Dendritic cell treated with granulocyte-macrophage colony-stimulating factor and Interleukin-4, amounts not matched to agents 40 ng/mL and 50 ng/mL, for 4 days (primary cell): ENCODE measurements at regions not wholly inside any gene's neighbourhood (a gene's known extent, or its start where the extent isn't known, plus 50 kb on each side); places are given as distances from the start of the nearest gene placed in this dataset.

Experiments
- H3K27ac Mint-ChIP-seq: one replicate; pipeline ENCODE4 v1.8.0; 2022; ENCODE audit warnings: mild to moderate bottlenecking, mixed read lengths
- H3K27me3 Mint-ChIP-seq: one replicate; pipeline ENCODE4 v1.8.0; 2022; ENCODE audit warnings: mild to moderate bottlenecking, mixed read lengths
- H3K36me3 Mint-ChIP-seq: one replicate; pipeline ENCODE4 v1.8.0; 2022; ENCODE audit warnings: low read depth, mixed read lengths
- H3K4me1 Mint-ChIP-seq: one replicate; pipeline ENCODE4 v1.8.0; 2022; ENCODE audit warnings: low read depth, mixed read lengths
- H3K4me3 Mint-ChIP-seq: one replicate; pipeline ENCODE4 v1.8.0; 2022; ENCODE audit warnings: mild to moderate bottlenecking, moderate library complexity, mixed read lengths
- H3K9me3 Mint-ChIP-seq: one replicate; pipeline ENCODE4 v1.8.0; 2022; ENCODE audit warnings: mixed read lengths
- intact Hi-C: fragments of 100-400 bp; cut with micrococcal nuclease; formaldehyde crosslinking; loops from one replicate; pipeline ENCODE4 v1.15.0; 2022

DNA sequence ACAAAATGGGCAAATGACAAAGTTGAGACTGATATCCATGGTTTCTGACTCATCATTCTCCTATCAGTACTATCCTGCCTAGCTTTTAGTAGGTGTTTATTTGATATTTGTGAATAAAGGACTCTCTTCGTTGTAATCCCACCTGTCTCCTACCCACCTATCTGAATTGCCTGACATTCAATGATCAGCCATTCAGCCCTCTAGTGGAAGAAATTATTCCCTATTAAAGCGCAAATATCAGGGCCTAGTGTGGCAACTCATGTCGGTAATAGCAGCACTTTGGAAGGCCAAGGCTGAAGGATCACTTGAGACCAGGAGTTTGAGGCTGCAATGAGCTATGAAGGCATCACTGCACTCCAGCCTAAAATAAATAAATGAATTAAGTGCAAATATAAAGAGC is 195.7 kb upstream of the SETMAR start:
- H3K4me3 Mint-ChIP-seq: no peak overlapping the region
- no peaks in the 10 kb centered on the region for H3K4me1 Mint-ChIP-seq
- no peaks in the 10 kb centered on the region for H3K27me3 Mint-ChIP-seq
- intact Hi-C loops: no loop called here
- H3K27ac Mint-ChIP-seq: no peak overlapping the region
- no peaks in the 10 kb centered on the region for H3K36me3 Mint-ChIP-seq
- peaks cover 13% of the 10 kb centered on the region for H3K9me3 Mint-ChIP-seq

DNA sequence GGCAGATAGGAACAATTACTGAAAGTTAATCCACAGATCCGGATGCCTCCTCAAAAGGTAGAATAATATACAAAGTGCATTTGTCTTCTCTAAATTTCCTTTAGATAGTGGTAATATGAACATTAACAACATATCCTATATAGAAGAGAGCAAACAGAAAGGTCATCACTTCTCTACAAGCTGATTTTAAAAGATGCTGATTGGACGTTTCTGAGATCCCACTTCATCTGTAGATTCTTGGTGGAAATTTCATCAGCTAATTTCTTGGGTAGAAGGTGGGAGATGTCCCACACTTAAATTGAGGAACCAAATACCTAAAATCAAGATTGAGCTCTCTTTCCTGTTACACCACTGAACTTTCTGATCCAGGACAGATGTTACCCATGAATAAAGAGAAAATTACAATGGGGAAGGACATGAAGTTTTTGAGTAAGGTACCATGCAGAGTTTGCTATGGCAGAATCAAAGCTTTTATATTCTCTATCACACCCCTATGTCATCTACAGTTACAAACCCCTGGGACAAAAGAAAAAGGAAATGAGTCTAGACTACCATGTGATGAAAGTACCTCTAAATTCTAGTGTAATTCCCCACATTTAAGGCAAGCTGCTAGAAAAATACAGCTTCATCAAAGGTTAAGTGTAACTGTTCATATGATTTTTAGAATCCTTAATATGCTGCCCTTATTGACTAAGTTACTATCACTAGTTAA is 189.2 kb upstream of the SETMAR start:
- no peak overlapping the region for H3K27ac Mint-ChIP-seq
- H3K9me3 Mint-ChIP-seq: no peaks in the 10 kb centered on the region
- no peak overlapping the region for H3K4me3 Mint-ChIP-seq
- H3K27me3 Mint-ChIP-seq: no peaks in the 10 kb centered on the region
- H3K4me1 Mint-ChIP-seq: peaks cover 8% of the 10 kb centered on the region
- no peaks in the 10 kb centered on the region for H3K36me3 Mint-ChIP-seq
- intact Hi-C loops: no loop called here

DNA sequence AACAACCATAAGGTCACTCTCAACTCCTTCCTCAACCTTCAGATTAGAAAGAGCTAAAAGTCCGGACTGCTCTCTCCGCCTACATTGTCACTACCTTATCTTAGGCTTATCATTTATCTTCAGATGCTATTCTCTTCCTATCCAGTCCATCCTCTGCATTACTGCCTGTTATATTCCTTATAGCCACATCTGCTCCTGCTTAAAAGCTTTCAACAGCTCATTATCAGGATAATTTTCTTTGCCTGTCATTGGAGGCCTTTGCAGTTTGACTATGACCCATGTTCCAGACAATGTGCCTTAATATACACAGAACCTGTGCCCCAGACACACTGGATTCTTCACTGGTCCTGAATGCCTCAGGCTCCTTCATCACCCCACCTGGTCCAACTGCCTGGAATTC is 184.1 kb upstream of the SETMAR start:
- H3K27me3 Mint-ChIP-seq: no peaks in the 10 kb centered on the region
- no peaks in the 10 kb centered on the region for H3K36me3 Mint-ChIP-seq
- H3K4me1 Mint-ChIP-seq: peaks cover 4% of the 10 kb centered on the region
- no peak overlapping the region for H3K27ac Mint-ChIP-seq
- H3K4me3 Mint-ChIP-seq: no peak overlapping the region
- intact Hi-C loops: no loop called here
- H3K9me3 Mint-ChIP-seq: no peaks in the 10 kb centered on the region

GRCh38 chr3:4125576-4125975 is 177.6 kb upstream of the SETMAR start:
- no peak overlapping the region for H3K27ac Mint-ChIP-seq
- peaks cover 23% of the 10 kb centered on the region for H3K9me3 Mint-ChIP-seq
- H3K4me3 Mint-ChIP-seq: no peak overlapping the region
- intact Hi-C loops: no loop called here
- no peaks in the 10 kb centered on the region for H3K36me3 Mint-ChIP-seq
- no peaks in the 10 kb centered on the region for H3K4me1 Mint-ChIP-seq
- H3K27me3 Mint-ChIP-seq: no peaks in the 10 kb centered on the region

- intact Hi-C loops: no loop called here
- Mint-ChIP-seq H3K27me3 (no peaks in the 10 kb centered on the region), H3K9me3 (peaks cover 16% of the 10 kb centered on the region), H3K27ac (no peak overlapping the region), H3K4me3 (no peak overlapping the region), H3K4me1 (no peaks in the 10 kb centered on the region), H3K36me3 (no peaks in the 10 kb centered on the region)
Observed at GRCh38 chr3:4138150-4138785, 164.9 kb upstream of the SETMAR start.

DNA sequence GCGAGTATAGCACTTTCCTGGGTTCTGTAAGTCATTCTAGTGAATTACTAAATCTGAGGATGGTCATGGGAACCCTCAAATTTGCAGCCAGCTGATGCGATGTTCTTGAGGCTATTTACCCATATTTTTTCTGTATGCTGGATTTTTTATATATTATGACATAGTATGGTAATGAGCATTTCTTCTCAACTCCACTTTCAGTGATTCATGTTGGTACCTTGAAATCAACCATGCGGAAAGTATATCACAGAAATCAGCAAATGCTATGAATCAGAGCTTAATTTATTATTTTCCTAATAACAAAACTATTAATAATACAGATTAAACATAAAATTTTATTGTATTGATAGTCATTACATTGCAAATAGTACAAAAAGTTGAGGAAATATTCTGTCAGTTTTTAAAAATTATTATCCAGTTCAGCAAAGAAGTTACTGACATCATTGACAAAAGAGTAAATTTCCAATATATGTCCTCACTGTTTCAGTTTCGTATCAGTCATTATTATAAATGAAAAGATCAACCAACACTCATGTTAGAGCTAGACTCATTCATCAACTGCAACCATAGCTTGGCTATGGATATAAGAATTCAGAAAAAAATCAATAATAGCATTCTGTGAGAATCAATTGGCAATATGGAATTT is 164.3 kb upstream of the SETMAR start:
- Mint-ChIP-seq H3K36me3 (no peaks in the 10 kb centered on the region), H3K27me3 (no peaks in the 10 kb centered on the region), H3K9me3 (peaks cover 10% of the 10 kb centered on the region), H3K4me1 (no peaks in the 10 kb centered on the region), H3K4me3 (no peak overlapping the region), H3K27ac (no peak overlapping the region)
- intact Hi-C loops: no loop called here

- H3K4me1 Mint-ChIP-seq: no peaks in the 10 kb centered on the region
- intact Hi-C loops: no loop called here
- no peak overlapping the region for H3K4me3 Mint-ChIP-seq
- H3K9me3 Mint-ChIP-seq: peaks cover 3% of the 10 kb centered on the region
- no peaks in the 10 kb centered on the region for H3K27me3 Mint-ChIP-seq
- no peaks in the 10 kb centered on the region for H3K36me3 Mint-ChIP-seq
- H3K27ac Mint-ChIP-seq: no peak overlapping the region
Observed at GRCh38 chr3:4139462-4140140, 163.6 kb upstream of the SETMAR start.

GRCh38 chr3:4140921-4141320 is 162.2 kb upstream of the SETMAR start:
- no peaks in the 10 kb centered on the region for H3K36me3 Mint-ChIP-seq
- intact Hi-C loops: no loop called here
- H3K27me3 Mint-ChIP-seq: no peaks in the 10 kb centered on the region
- no peak overlapping the region for H3K4me3 Mint-ChIP-seq
- no peak overlapping the region for H3K27ac Mint-ChIP-seq
- H3K4me1 Mint-ChIP-seq: no peaks in the 10 kb centered on the region
- H3K9me3 Mint-ChIP-seq: no peaks in the 10 kb centered on the region

- Mint-ChIP-seq H3K4me1 (no peaks in the 10 kb centered on the region), H3K36me3 (no peaks in the 10 kb centered on the region), H3K9me3 (no peaks in the 10 kb centered on the region), H3K27ac (no peak overlapping the region), H3K27me3 (no peaks in the 10 kb centered on the region), H3K4me3 (no peak overlapping the region)
- intact Hi-C loops: no loop called here
Observed at GRCh38 chr3:4147556-4148118, 155.5 kb upstream of the SETMAR start.

DNA sequence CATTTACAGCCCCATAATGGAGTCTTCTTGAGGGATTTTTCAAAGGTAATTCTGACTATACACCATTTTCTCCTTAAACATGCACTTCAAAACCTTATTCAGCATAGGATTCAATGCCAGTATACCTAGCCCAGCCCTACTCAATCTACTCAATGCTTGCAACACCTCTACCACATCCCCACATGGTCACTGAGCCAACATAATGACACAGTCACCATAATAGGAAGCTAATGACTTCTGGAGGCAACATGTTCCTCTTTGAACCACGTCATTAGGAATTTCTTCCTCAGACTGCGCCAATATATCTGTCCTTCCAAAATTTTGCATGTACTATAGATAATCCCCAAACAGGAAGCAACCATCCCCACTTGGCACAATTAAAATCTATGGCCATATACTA is 153.9 kb upstream of the SETMAR start:
- no peak overlapping the region for H3K27ac Mint-ChIP-seq
- H3K36me3 Mint-ChIP-seq: no peaks in the 10 kb centered on the region
- intact Hi-C loops: no loop called here
- H3K4me3 Mint-ChIP-seq: no peak overlapping the region
- no peaks in the 10 kb centered on the region for H3K4me1 Mint-ChIP-seq
- no peaks in the 10 kb centered on the region for H3K9me3 Mint-ChIP-seq
- H3K27me3 Mint-ChIP-seq: no peaks in the 10 kb centered on the region

DNA sequence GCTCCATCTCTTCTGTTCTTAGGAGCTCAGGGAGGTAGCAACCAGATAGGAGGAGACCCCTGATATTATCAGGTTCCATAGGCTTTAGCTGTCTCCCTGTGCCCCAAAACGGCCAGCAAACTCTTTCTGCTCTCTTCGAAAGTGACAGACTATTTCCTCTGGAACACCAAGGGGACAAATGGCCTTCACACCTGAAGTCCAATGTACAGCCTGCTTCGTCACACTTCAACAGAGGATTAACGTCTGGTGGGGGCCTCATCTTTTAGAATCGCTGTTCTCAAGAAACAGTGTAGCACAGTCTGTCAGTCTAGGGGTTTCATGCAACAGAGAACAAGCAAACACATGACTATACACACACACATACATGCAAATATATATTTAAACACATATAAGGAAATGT is 152.4 kb upstream of the SETMAR start:
- H3K27me3 Mint-ChIP-seq: no peaks in the 10 kb centered on the region
- H3K36me3 Mint-ChIP-seq: no peaks in the 10 kb centered on the region
- no peak overlapping the region for H3K27ac Mint-ChIP-seq
- no peaks in the 10 kb centered on the region for H3K9me3 Mint-ChIP-seq
- intact Hi-C loops: no loop called here
- H3K4me3 Mint-ChIP-seq: no peak overlapping the region
- H3K4me1 Mint-ChIP-seq: no peaks in the 10 kb centered on the region

GRCh38 chr3:4151859-4152258 is 151.3 kb upstream of the SETMAR start:
- no peaks in the 10 kb centered on the region for H3K9me3 Mint-ChIP-seq
- no peaks in the 10 kb centered on the region for H3K4me1 Mint-ChIP-seq
- no peaks in the 10 kb centered on the region for H3K27me3 Mint-ChIP-seq
- intact Hi-C loops: no loop called here
- no peak overlapping the region for H3K4me3 Mint-ChIP-seq
- H3K36me3 Mint-ChIP-seq: no peaks in the 10 kb centered on the region
- H3K27ac Mint-ChIP-seq: no peak overlapping the region

DNA sequence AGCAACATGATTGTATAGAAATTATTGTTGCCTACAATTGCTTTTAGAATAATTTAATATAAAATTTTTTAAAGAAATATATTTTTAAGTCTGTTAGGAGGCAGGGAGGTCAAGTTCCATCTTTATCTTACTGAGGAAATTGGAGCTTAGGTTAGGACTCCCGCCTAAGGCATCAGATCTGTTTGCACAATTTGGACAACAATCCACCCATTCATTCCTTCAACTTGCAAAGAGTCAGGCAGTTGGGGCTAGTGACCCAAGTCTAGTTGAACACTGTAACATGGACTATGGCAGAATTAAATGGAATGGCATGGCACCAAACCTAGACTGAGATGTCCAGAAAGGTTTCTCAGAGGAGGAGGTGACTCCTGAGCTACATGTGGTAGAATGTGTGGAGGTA is 149.4 kb upstream of the SETMAR start:
- intact Hi-C loops: no loop called here
- H3K27ac Mint-ChIP-seq: no peak overlapping the region
- H3K36me3 Mint-ChIP-seq: no peaks in the 10 kb centered on the region
- no peak overlapping the region for H3K4me3 Mint-ChIP-seq
- no peaks in the 10 kb centered on the region for H3K4me1 Mint-ChIP-seq
- no peaks in the 10 kb centered on the region for H3K9me3 Mint-ChIP-seq
- no peaks in the 10 kb centered on the region for H3K27me3 Mint-ChIP-seq

- Mint-ChIP-seq H3K4me1 (no peaks in the 10 kb centered on the region), H3K27me3 (no peaks in the 10 kb centered on the region), H3K36me3 (no peaks in the 10 kb centered on the region), H3K9me3 (peaks cover 25% of the 10 kb centered on the region), H3K27ac (no peak overlapping the region), H3K4me3 (no peak overlapping the region)
- intact Hi-C loops: no loop called here
Observed at GRCh38 chr3:4158329-4158728, 144.8 kb upstream of the SETMAR start.
